ENCODE measurements at regions not wholly inside any gene's neighbourhood (a gene's known extent, or its start where the extent isn't known, plus 50 kb on each side); places are given as distances from the start of the nearest gene placed in this dataset.

GRCh38 chr7:157471259-157472125, 134.7 kb downstream of the DNAJB6 start:
- TF ChIP-seq ISL1 (CRISPR knock-in tag; IDR thresholded peaks at IDR 0.05) (no peak), ZNF8 (CRISPR knock-in tag; IDR thresholded peaks at IDR 0.05) (no peak), ZNF565 (CRISPR knock-in tag; conservative IDR thresholded peaks at IDR 0.05; ENCODE audit: low read depth) (no peak), PPARA (CRISPR knock-in tag; IDR thresholded peaks at IDR 0.05; ENCODE audit: borderline replicate concordance) (no peak), GLIS3 (CRISPR knock-in tag; IDR thresholded peaks at IDR 0.05) (no peak), POU6F1 (CRISPR knock-in tag; IDR thresholded peaks at IDR 0.05; ENCODE audit: borderline replicate concordance, low read depth) (no peak), CREB5 (CRISPR knock-in tag; IDR thresholded peaks at IDR 0.05; ENCODE audit: low read depth) (no peak), CSRNP3 (CRISPR knock-in tag; IDR thresholded peaks at IDR 0.05) (no peak), TSHZ2 (CRISPR knock-in tag; IDR thresholded peaks at IDR 0.05) (no peak), OSR1 (CRISPR knock-in tag; IDR thresholded peaks at IDR 0.05) (no peak), PATZ1 (CRISPR knock-in tag; IDR thresholded peaks at IDR 0.05; ENCODE audit: borderline replicate concordance) (no peak), ZC3H10 (CRISPR knock-in tag; IDR thresholded peaks at IDR 0.05) (no peak), SNAI2 (CRISPR knock-in tag; IDR thresholded peaks at IDR 0.05) (no peak), ARNTL (CRISPR knock-in tag; IDR thresholded peaks at IDR 0.05; ENCODE audit: borderline replicate concordance, low read depth) (no peak), BACH2 (CRISPR knock-in tag; IDR thresholded peaks at IDR 0.05; ENCODE audit: borderline replicate concordance) (no peak), ZFP3 (CRISPR knock-in tag; IDR thresholded peaks at IDR 0.05) (no peak), ZFP30 (CRISPR knock-in tag; IDR thresholded peaks at IDR 0.05) (no peak), TCF4 (CRISPR knock-in tag; IDR thresholded peaks at IDR 0.05; ENCODE audit: borderline replicate concordance) (no peak)

GRCh38 chr7:157472311-157473050, 135.7 kb downstream of the DNAJB6 start:
- no peak for ATAC-seq
- no peak for TF ChIP-seq ARNTL (CRISPR knock-in tag; IDR thresholded peaks at IDR 0.05; ENCODE audit: borderline replicate concordance, low read depth)
- TF ChIP-seq CREB5 (CRISPR knock-in tag; IDR thresholded peaks at IDR 0.05; ENCODE audit: low read depth): no peak
- TF ChIP-seq ESRRG (CRISPR knock-in tag; IDR thresholded peaks at IDR 0.05): no peak
- TF ChIP-seq ZNF8 (CRISPR knock-in tag; IDR thresholded peaks at IDR 0.05): no peak
- no peak for TF ChIP-seq TOX (CRISPR knock-in tag; IDR thresholded peaks at IDR 0.05; ENCODE audit: borderline replicate concordance)
- TF ChIP-seq ZFP3 (CRISPR knock-in tag; IDR thresholded peaks at IDR 0.05): no peak
- TF ChIP-seq CSRNP3 (CRISPR knock-in tag; IDR thresholded peaks at IDR 0.05): no peak
- no peak for TF ChIP-seq SNAI2 (CRISPR knock-in tag; IDR thresholded peaks at IDR 0.05)
- TF ChIP-seq POU6F1 (CRISPR knock-in tag; IDR thresholded peaks at IDR 0.05; ENCODE audit: borderline replicate concordance, low read depth): no peak
- no peak for TF ChIP-seq BACH2 (CRISPR knock-in tag; IDR thresholded peaks at IDR 0.05; ENCODE audit: borderline replicate concordance)
- TF ChIP-seq ZFP30 (CRISPR knock-in tag; IDR thresholded peaks at IDR 0.05): no peak
- no peak for TF ChIP-seq PPARA (CRISPR knock-in tag; IDR thresholded peaks at IDR 0.05; ENCODE audit: borderline replicate concordance)
- TF ChIP-seq GLIS3 (CRISPR knock-in tag; IDR thresholded peaks at IDR 0.05): no peak
- TF ChIP-seq RARB (CRISPR knock-in tag; IDR thresholded peaks at IDR 0.05): no peak

More at GRCh38 chr7:157471259-157472125, 134.7 kb downstream of the DNAJB6 start:
- no peak for ATAC-seq
